ENCODE measurements at regions not wholly inside any gene's neighbourhood (a gene's known extent, or its start where the extent isn't known, plus 50 kb on each side); places are given as distances from the start of the nearest gene placed in this dataset.

DNA sequence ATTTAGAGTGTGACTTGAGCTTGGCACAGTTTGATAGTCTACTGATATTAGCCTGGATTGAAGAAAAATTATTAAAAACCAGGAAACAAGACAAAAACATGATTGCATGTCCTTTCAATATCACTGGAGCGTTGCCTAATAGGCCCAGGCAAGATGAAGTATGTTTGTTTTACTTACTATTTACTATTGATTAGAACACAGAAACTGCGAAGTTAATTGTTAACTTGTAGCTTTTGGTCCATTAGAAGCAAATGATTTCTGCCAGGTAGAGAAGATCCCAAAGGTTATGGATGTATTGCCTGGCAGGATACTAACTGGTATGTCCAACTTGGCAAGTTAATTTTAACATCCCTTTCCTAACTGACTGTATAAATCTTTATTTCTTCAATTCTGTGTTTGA lies 268.9 kb downstream of the ETNK1 start:
- in situ Hi-C loops (cut with MboI; ENCODE audit: low sequenced_read_pairs), result no loop called here

DNA sequence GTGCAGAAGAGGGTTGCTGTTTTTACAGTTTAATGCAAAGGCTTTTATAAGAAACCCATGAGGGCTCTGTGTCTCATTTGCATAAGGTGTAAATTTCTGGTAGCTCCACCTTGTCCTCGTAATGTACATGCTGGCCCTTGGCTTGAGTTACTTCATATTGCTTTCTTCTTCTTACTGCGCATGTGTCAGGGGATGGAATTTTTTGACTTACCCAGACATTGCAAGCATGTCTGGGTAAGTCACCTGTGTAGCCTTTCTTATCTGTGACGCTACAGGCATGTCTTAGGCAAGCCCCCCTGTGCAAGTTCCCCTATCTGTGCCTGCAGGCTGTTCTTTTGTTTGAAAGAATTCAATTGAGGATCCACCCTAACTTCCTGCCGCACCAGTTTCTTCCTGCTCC lies 274.2 kb downstream of the ETNK1 start:
- in situ Hi-C loops (cut with MboI; ENCODE audit: low sequenced_read_pairs), result no loop called here

DNA sequence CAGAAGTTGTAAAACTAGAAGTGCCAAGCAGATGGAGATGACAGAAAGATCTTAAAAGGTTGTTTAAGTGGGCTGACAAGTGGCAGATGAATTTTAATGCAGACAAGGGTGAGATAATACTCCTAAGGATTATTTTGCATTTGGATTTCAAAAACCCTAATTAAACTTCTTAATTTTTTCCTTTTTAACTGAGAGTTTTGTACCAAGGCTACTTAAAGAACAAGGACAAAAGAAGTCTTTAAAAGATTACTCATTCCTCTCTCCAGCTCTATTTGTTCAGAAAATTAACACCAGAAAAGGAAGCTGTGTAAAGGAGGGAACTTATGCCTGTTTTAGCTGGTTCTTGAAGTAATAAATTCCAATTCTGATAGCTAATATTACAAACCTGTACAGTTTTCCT lies 275.4 kb downstream of the ETNK1 start:
- in situ Hi-C loops (cut with MboI; ENCODE audit: low sequenced_read_pairs), result no loop called here

DNA sequence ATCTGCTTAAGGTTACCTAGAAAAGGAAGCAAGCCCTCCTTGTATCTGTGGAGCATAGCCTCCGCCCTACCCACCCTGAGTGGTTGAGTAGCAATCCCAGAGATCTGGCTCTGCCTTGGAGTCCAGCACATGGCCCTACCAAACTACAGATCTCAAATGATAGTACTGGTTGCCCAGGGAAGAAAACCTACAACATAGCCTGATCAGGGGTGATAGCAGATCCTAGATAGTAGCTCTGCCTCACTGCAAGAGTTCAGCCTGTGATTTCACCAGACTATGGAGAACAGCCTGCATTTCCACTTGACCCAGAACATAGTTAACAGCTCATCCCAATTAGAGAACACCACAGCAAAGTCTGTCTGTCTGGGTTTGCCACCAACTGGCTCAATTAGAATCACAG lies 279.5 kb downstream of the ETNK1 start:
- in situ Hi-C loops (cut with MboI; ENCODE audit: low sequenced_read_pairs), result no loop called here

DNA sequence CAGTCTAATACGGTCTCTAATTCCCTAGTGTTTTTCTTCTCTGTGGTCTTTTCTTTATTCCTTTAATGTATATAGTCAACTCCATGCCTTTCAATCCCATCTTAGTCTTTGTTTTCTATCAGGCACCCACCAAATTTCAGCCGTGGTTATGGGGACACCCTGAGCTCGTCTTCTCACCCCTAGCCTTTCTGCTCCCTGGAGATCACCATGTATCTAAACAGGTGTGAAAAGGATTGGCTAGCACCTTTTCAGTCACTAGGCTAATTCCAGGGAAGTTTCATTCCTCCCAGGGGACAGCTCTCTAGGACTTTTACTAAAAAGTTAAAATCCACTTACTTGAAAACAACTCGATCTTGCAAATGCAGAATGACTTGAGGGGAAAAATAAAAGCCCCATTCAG lies 291.3 kb downstream of the ETNK1 start:
- in situ Hi-C loops (cut with MboI; ENCODE audit: low sequenced_read_pairs), result no loop called here

DNA sequence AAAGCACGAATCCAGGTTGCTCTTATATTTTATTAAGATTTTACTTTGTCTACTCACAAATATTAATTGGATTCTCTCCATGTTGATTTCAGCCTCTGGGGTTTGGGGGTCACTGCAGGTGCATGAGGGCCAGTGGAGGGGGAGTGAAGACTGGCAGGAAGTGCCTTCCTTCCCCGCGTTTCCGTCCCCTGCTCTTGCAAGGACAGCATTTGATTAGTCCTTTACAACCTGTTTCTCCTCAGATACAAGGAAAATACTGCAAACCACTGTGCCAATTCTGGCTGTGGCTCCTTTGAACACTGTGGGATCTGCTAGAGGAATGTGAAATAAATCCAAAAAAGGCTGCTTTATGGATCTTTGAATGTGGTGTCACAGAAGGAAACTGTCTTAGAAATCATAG lies 291.8 kb downstream of the ETNK1 start:
- in situ Hi-C loops (cut with MboI; ENCODE audit: low sequenced_read_pairs), result no loop called here

DNA sequence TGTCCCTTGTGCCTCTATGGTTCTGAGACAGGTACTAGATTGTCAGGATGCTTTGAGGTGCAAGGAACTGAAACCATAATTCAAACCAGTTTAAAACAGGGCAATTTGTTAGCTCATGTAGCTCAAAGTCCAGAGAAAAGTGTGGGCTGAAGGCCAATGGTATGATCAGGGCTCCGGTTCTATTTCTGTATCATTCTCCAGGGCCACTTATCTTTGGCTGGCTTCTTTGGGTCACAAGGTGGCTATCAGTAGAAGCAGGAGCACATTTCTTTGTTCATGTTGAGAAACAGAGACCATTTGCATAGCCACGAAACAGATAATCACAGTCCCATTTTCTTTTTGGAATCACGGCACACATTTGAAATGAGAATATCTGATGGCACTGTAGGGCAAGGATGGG lies 294.9 kb downstream of the ETNK1 start:
- in situ Hi-C loops (cut with MboI; ENCODE audit: low sequenced_read_pairs), result no loop called here

DNA sequence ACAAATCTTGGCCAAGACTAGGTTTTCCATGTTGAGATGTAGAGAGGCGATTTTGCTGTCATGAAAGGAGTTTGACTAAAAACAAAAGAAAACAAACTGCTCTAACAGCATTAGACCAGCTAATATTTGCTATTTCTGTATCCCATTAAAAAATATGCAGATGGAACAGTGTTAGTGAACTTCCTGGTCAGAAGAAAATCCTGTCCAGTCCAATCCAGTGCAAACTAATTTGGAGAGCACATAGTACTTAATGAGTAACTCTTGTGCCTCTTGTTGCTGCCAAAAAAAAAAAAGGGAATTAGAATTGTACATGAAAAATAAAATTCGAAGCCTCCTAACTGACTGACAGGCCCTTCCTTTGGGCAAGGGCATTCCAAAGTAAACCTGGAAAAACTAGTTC lies 298.8 kb downstream of the ETNK1 start:
- in situ Hi-C loops (cut with MboI; ENCODE audit: low sequenced_read_pairs), result no loop called here

DNA sequence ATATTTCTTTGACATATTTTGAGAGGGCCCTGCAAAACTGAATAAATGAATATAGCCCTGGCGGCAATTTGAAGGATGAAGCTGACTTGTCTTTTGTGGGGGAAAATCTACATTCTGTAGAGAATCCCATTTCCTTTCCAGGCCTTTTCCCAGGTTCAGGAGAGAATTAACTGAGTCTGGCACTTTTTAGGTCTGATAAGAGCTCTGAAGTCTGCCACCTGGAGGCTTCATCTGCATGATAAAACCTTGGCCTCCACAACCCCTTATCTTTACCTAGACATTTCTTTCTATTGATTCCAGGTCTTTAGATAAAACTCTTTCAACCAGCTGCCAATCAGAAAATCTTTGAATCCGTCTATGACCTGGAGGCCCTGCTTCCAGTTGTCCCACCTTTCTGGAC lies 299.4 kb downstream of the ETNK1 start:
- in situ Hi-C loops (cut with MboI; ENCODE audit: low sequenced_read_pairs), result no loop called here

DNA sequence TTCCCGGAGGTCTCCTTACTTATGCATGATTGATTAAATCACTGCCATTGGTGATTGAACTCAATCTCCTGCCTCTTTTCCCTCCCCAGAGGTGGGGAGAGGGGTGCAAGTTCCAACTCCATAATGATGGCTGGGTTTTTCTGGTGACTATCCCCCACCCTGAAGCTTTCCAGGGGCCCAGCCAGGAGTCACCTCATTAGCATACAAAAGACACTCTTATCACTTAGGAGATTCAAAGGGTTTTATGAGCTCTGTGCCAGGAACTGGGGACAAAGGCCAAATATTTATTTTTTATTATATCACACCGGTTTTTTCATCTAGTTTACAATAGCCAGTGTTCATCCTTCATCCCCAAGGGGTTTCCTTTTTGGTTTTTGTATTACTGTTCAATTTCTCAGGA lies 300.7 kb downstream of the ETNK1 start:
- in situ Hi-C loops (cut with MboI; ENCODE audit: low sequenced_read_pairs), result no loop called here

DNA sequence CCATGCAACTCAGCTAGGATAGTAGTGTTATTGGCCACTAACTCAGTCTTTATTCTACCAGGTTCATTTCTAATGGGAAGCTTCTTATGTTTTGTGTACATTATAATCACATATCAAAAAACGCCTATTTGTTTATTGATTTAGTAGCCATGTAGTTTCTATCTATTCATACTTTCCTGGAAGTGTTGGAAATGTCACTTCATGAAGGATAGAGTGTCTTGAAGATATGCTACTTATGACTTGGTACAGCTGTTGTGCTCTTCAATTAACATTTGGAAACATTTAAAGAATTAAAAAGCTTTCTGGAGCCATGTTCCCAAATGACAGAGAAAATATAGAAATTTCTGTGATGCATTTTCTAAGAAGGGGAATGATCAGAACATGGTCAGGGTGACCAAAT lies 307.5 kb downstream of the ETNK1 start:
- in situ Hi-C loops (cut with MboI; ENCODE audit: low sequenced_read_pairs), result no loop called here

DNA sequence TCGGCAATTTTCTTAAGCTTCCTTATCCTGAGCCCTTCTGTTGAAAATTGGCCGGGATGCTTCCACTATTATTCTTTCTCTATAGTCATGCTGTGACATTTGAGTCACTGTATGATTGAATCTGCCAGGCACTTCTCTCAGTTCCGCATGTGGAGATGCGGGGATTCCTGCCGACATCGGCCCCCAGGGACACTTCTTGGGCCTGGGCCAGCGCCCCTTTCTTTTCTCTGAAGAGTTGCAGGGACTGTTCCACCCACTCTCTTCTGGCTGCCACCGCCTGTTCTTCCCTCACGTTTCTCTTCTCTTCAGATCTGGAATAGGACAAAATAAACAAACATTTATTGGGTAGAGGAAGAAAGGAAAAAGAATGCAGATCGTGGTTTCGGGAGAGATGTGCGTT lies 310.1 kb downstream of the ETNK1 start:
- in situ Hi-C loops (cut with MboI; ENCODE audit: low sequenced_read_pairs), result no loop called here

DNA sequence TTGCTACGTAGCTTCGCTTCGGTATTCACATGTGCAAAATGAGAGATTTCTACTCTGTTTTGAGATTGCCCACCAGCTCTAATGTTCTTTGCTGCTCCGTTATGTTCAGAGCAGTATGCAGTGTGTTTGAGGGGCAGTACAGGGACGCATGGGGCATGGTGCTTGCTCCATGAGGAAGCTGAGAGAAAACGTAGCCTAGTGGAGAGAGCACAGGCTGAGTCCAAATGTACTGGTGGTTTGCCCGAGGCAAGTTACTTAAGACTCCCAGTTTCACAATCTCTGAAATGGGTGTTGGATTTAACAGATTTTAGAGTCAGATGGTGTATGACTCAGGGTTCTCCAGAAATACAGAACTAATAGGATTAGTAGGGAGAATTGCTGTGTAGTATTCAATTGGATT lies 310.5 kb downstream of the ETNK1 start:
- in situ Hi-C loops (cut with MboI; ENCODE audit: low sequenced_read_pairs), result no loop called here

DNA sequence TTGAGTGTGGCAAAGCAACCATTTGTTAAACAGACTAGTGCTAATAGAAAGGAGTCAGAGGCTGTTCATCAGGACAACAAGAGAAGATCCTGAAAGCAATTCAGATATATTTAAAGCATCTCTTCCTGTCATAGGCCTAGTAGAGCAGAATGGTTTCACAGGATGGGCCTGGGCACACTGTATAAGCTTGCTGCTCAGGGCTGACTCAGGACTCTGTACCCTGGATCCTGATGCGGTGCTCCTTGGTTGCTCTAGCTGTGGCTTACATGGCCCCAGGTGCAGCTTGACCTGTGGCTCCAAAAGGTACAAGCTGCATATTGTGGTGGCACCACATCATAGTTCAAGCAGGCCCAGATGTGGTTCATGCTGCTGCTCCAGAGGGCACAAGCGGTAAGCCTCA lies 313.4 kb downstream of the ETNK1 start:
- in situ Hi-C loops (cut with MboI; ENCODE audit: low sequenced_read_pairs), result no loop called here

DNA sequence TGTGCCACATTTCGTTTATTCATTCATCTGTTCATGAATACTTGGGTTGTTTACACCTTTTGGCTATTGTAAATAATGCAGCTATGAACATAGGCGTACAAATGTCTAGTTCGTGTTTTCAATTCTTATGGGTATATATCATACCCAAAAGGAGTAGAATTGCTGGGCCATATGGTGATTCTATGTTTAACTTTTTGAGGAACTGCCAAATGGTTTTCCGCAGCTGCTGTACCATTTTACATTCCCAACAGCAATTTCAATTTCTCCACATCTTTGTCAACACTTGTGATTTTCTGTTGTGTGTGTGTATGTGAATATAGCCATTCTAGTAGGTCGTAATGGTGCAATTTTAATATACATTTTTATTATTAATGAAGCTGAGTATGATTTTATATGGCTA lies 326.2 kb downstream of the ETNK1 start:
- in situ Hi-C loops (cut with MboI; ENCODE audit: low sequenced_read_pairs), result no loop called here

DNA sequence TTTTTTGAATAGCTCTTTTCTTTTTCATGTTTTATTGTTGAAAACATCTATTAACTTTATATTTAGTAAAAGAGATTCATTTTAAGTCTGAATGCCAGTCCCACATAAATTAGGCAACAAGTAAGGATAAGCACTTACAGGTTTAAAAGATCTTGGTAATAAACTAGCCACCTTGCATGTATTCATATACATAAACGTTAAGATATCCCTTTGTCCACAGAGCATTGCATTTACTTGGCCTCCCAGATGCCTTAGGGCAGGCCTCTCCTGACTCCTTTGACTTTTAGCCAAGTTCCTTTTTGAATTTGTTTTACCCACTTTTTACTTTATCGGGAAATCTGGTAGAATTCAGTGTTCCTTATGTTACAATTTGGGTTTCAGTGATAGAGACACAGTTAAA lies 331.7 kb downstream of the ETNK1 start:
- in situ Hi-C loops (cut with MboI; ENCODE audit: low sequenced_read_pairs), result no loop called here

DNA sequence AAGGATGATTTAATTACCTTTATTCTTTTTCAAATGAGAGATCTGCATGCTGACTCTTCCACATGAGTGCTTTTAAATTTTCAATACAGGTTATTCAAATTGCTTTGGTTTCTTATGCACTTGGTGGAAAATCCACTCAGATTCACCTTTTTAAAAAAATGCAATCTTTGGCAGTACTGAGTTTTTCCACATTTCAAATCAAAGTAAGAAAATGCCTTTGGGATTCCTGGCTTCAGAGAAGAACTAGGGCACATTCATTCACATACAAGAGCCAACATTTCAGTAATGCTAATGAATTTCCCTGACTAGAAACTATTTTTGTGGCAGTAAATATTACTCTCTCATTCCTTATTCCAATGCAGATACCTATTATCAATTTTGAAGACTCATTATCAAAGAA lies 342.2 kb downstream of the ETNK1 start:
- in situ Hi-C loops (cut with MboI; ENCODE audit: low sequenced_read_pairs), result no loop called here

DNA sequence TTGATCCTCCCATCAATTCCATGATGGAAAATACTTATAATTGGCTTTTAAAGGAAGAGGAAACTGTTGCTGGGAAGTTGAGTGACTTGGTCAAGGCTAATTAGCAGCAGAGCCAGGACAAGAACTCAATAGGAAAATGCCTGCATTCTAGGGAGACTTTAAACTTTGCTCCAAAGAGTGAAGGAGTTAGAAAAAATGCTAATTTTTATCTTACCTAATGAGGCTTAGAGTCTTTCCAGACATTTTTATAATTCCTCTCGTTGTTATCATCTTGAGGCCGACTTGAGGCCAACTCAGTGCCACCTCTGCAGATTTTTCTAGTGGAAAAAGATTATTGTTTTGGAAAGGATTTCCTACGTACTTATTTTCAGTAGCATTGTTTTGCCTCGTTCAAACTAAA lies 344.6 kb downstream of the ETNK1 start:
- in situ Hi-C loops (cut with MboI; ENCODE audit: low sequenced_read_pairs), result no loop called here

DNA sequence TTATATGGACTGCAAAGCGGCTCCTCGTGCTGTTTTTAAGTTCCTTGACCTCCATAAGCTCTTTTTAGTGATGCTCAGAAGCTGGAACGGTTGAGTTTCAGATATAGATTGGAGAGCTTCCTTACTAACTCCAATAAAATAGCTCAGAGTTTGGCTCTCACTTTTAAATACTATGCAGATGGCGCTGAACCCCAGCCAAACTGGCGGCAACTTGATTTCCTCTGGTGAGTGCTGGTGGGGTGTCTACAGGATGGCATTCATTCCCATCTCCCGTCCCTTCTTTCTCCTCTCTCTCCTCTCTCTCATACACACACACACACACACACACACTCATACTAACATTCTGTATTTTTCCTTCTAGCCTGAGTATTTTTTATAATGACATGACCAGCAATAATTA lies 346.3 kb downstream of the ETNK1 start:
- in situ Hi-C loops (cut with MboI; ENCODE audit: low sequenced_read_pairs), result no loop called here

DNA sequence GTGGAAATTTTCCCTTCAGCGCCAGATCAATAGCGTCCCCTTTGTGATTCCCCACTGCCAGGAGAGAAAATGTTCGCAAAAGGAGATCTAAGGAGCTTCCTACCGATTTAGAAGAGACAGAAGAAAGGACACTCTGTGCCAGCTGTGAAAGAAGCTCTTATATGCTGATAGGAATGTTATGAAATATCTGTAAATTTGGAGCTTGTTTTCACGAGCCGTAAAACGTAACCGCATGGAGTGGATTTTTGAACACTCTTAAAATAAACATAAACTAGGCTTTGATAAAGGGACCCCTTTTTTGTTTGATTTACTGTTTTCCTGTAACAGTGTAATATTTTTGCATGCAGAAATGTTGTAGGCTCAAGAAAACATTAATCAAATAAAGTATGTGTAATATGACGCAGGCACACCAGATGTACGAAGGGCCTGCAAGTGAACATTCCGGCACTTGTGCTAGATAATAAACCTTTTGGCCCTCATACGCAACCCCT lies 346.8 kb downstream of the ETNK1 start:
- in situ Hi-C loops (cut with MboI; ENCODE audit: low sequenced_read_pairs), result no loop called here

DNA sequence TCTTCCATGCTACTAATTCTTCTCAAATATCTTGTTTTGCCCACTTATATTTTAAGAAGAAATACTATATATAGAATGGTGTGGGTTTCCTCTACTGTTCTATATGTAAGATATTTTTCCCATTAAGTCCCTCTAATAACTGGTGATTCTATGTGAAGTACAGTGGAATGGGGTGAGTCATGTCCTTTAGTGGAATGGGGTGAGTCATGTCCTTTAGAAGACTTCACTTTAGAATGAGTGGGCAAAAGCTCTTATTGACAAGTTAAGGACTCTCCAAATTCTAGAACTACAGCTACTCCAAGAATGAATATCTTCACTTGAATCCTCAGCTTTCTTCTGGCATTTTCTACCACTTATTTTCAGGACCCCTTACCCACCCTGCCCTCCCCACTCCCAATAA lies 349.9 kb downstream of the ETNK1 start:
- in situ Hi-C loops (cut with MboI; ENCODE audit: low sequenced_read_pairs), result loop anchor here (25.0 kb wide), 1 partner anchor 263 kb away; no protein-coding TSS in a partner anchor

DNA sequence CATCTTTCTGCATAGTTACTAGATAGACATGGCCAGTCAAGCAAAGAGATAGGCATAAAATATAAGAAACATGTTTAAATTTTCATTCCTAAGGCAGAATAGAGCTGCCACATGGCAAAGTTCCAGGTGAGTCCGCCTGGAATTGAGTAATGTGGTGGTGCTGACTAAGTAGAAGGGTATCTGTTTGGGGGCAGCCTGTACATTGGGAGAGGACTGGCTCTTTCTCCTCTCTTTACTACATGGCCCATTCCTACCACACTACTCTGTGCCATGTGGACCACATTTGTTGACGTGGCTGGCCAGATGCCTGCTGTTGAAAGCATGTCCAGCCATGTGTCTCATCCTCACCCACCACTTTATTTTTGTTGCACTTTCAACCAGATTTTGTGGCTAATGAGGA lies 354.0 kb downstream of the ETNK1 start:
- in situ Hi-C loops (cut with MboI; ENCODE audit: low sequenced_read_pairs), result loop anchor here (25.0 kb wide), 1 partner anchor 267 kb away; no protein-coding TSS in a partner anchor

DNA sequence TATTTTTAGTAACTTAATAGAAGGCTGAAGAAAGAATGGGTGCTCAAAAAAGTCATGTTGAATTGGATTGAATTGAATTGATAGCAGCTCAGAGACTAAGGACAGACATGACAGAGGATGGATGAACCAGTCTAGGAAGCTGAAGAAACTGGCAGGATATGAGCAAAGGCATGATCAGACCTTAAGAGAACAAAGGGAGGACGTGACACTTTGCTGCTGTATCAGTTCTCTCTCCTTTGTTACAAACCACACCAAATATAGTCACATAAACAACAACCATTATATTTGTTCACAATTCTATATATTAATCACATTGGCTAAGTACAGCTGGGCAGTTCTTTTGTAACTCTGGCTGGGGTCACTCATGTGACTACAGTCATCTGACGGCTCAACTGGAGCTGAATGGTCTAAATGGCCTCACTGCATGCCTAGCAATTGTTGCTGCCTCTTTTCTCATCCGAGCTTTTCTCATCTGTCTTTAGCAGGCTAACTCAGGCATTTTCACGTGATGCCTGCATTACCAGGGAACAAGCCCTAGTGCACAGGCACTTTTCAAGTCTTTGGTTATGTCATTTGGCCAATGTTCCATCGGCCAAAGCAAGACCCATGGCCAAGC lies 355.0 kb downstream of the ETNK1 start:
- in situ Hi-C loops (cut with MboI; ENCODE audit: low sequenced_read_pairs), result loop anchor here (25.0 kb wide), 1 partner anchor 268 kb away; no protein-coding TSS in a partner anchor

All from HL-60/S4 (cell line).